OCI-LY3 (cell line): ENCODE measurements at regions not wholly inside any gene's neighbourhood (a gene's known extent, or its start where the extent isn't known, plus 50 kb on each side); places are given as distances from the start of the nearest gene placed in this dataset.
"Not testable (repeated sequence)": the region's sequence is repeated elsewhere in the genome, so short reads cannot be mapped to it uniquely, and the experiment has no call there.

ENCODE experiments used
- H2AFZ ChIP-seq: fragments of 200-600, 300-600 bp; shearing (Covaris generic); 2 replicates; pipeline ENCODE4 v1.6.0; 2014; ENCODE audit warnings: antibody characterized with exemption, low read depth, low read length
- H3K27ac ChIP-seq: fragments of 200-600, 300-600 bp; sonication (generic); 2 replicates; pipeline ENCODE4 v1.5.1; 2014; ENCODE audit warnings: mild to moderate bottlenecking, low read length, moderate library complexity, mixed read lengths
- H3K27me3 ChIP-seq: fragments of 200-600, 300-600 bp; sonication (generic); 2 replicates; pipeline ENCODE4 v1.6.1; 2014; ENCODE audit warnings: low read depth, low read length, mixed read lengths
- H3K36me3 ChIP-seq: fragments of 200-600, 300-600 bp; sonication (generic); replicated peaks from 2 replicates; pipeline ENCODE3; 2014; ENCODE audit warnings: low read depth, low read length, mixed read lengths
- H3K4me1 ChIP-seq: fragments of 300-600, 200-600 bp; sonication (generic); 2 replicates; pipeline ENCODE4 v1.6.1; 2014; ENCODE audit warnings: low read length, mixed read lengths
- H3K4me2 ChIP-seq: fragments of 200-600, 300-600 bp; sonication (generic); 2 replicates; pipeline ENCODE4 v1.6.1; 2014; ENCODE audit warnings: low read length, mixed read lengths
- H3K4me3 ChIP-seq: fragments of 300-600, 200-600 bp; sonication (generic); 2 replicates; pipeline ENCODE4 v1.5.1; 2014; ENCODE audit warnings: antibody characterized with exemption, mild to moderate bottlenecking, low read length, moderate library complexity
- H3K79me2 ChIP-seq: fragments of 300-600, 200-600 bp; shearing (Covaris generic); 2 replicates; pipeline ENCODE4 v1.6.1; 2014; ENCODE audit warnings: mild to moderate bottlenecking, low read length, mixed read lengths
- H3K9ac ChIP-seq: fragments of 300-600, 200-600 bp; shearing (Covaris generic); 2 replicates; pipeline ENCODE4 v1.6.0; 2014; ENCODE audit warnings: mild to moderate bottlenecking, low read length, moderate library complexity
- H3K9me3 ChIP-seq: fragments of 200-600, 300-600 bp; shearing (Covaris generic); 2 replicates; pipeline ENCODE4 v1.6.1; 2014; ENCODE audit warnings: low read length, mixed read lengths; ENCODE audit not compliant: insufficient read depth
- H4K20me1 ChIP-seq: fragments of 200-600, 300-600 bp; sonication (generic); 2 replicates; pipeline ENCODE4 v1.6.1; 2016; ENCODE audit warnings: low read length, mixed read lengths; ENCODE audit not compliant: insufficient read depth
- CTCF ChIP-seq: fragments of 200-600, 300-600 bp; sonication (generic); IDR thresholded peaks from 2 replicates; pipeline ENCODE4 v1.5.1; 2014; ENCODE audit warnings: antibody characterized with exemption, low read length, low read depth
- EZH2phosphoT487 ChIP-seq: fragments of 200-600 bp; shearing (Covaris generic); IDR thresholded peaks from 2 replicates; pipeline ENCODE4 v1.6.1; 2018; ENCODE audit warnings: antibody characterized with exemption, mixed run types, low read depth

- no peak overlapping the region for H3K4me2 ChIP-seq
- no peaks in the 10 kb centered on the region for H3K79me2 ChIP-seq
- no peak overlapping the region for H2AFZ ChIP-seq
- H3K36me3 ChIP-seq: no peaks in the 10 kb centered on the region
- H3K27me3 ChIP-seq: no peaks in the 10 kb centered on the region
- no peak overlapping the region for H3K9ac ChIP-seq
- no peak overlapping the region for H3K27ac ChIP-seq
- peaks cover 10% of the 10 kb centered on the region for H3K4me1 ChIP-seq
- H4K20me1 ChIP-seq: no peaks in the 10 kb centered on the region
- no peak overlapping the region for H3K4me3 ChIP-seq
- TF ChIP-seq EZH2phosphoT487 (no peak), CTCF (no peak)
- H3K9me3 ChIP-seq: no peaks in the 10 kb centered on the region
These were observed 467.1 kb downstream of the SUCLG1 start for GRCh38 chr2:83991992-83992391.

GRCh38 chr2:83990636-83991035, 468.4 kb downstream of the SUCLG1 start:
- TF ChIP-seq EZH2phosphoT487: no peak
- TF ChIP-seq CTCF: no peak
- Histone ChIP-seq H2AFZ (no peak overlapping the region), H4K20me1 (no peaks in the 10 kb centered on the region), H3K4me2 (no peak overlapping the region), H3K4me3 (no peak overlapping the region), H3K79me2 (no peaks in the 10 kb centered on the region), H3K9me3 (no peaks in the 10 kb centered on the region), H3K4me1 (peaks cover 10% of the 10 kb centered on the region), H3K27ac (no peak overlapping the region), H3K36me3 (no peaks in the 10 kb centered on the region), H3K27me3 (no peaks in the 10 kb centered on the region), H3K9ac (no peak overlapping the region)

GRCh38 chr2:83976628-83977027, 482.5 kb downstream of the SUCLG1 start:
- H3K9ac ChIP-seq, H3K79me2 ChIP-seq, H3K4me2 ChIP-seq, H3K27me3 ChIP-seq, H3K4me3 ChIP-seq, H3K4me1 ChIP-seq, H3K9me3 ChIP-seq, H3K36me3 ChIP-seq, H3K27ac ChIP-seq, H4K20me1 ChIP-seq, H2AFZ ChIP-seq: not testable (repeated sequence)

- Histone ChIP-seq H3K9ac (no peak overlapping the region), H3K27ac (no peak overlapping the region), H3K9me3 (no peaks in the 10 kb centered on the region), H3K4me3 (no peak overlapping the region), H3K4me1 (no peaks in the 10 kb centered on the region), H3K36me3 (no peaks in the 10 kb centered on the region), H2AFZ (0 out of 2 replicates have a peak overlapping the region, but pooled peaks have one; percentile 39), H3K79me2 (no peaks in the 10 kb centered on the region), H4K20me1 (no peaks in the 10 kb centered on the region), H3K4me2 (no peak overlapping the region), H3K27me3 (no peaks in the 10 kb centered on the region)
- TF ChIP-seq EZH2phosphoT487: no peak
- TF ChIP-seq CTCF: no peak
These were observed 487.0 kb downstream of the SUCLG1 start for GRCh38 chr2:83972128-83972527.

GRCh38 chr2:83971547-83971946, 487.5 kb downstream of the SUCLG1 start:
- Histone ChIP-seq H3K79me2 (no peaks in the 10 kb centered on the region), H3K36me3 (no peaks in the 10 kb centered on the region), H3K4me1 (no peaks in the 10 kb centered on the region), H3K4me2 (no peak overlapping the region), H3K4me3 (no peak overlapping the region), H3K9me3 (no peaks in the 10 kb centered on the region), H2AFZ (no peak overlapping the region), H3K27ac (no peak overlapping the region), H3K27me3 (no peaks in the 10 kb centered on the region), H4K20me1 (no peaks in the 10 kb centered on the region), H3K9ac (no peak overlapping the region)
- TF ChIP-seq CTCF (no peak), EZH2phosphoT487 (no peak)
